SKM-1 (cell line): ENCODE measurements at regions not wholly inside any gene's neighbourhood (a gene's known extent, or its start where the extent isn't known, plus 50 kb on each side); places are given as distances from the start of the nearest gene placed in this dataset.
"Not testable (repeated sequence)": the region's sequence is repeated elsewhere in the genome, so short reads cannot be mapped to it uniquely, and the experiment has no call there.

Source experiments
- DNase-seq: peaks from one replicate; lab custom pipeline; 2025; ENCODE audit not compliant: unreplicated experiment; lab: John Stamatoyannopoulos, UW

- no peak for DNase-seq
Measured at GRCh38 chr2:239806276-239806675, 218.9 kb downstream of the NDUFA10 start.

DNA sequence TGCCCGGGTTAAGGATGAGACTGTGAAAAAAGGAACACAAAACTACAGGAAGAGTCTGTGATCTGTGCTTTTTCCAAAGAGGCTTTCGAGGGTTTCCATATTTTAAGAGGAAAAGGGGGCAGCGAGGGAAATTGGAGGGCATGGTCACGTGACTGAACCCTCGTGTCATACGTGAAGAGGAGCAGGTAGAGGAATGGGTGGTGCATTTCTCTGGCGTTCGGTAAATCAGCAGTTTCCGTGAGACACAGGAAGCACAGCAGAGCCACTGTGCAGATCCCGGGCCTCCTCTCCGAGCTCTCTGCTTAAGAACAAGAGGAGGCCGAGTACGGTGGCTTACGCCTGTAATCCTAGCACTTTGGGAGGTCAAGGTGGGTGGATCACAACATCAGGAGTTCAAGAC, 219.7 kb downstream of the NDUFA10 start:
- no peak for DNase-seq

- no peak for DNase-seq
Measured at GRCh38 chr2:239805043-239805329, 220.2 kb downstream of the NDUFA10 start.

GRCh38 chr2:239804161-239805042, 220.7 kb downstream of the NDUFA10 start:
- no peak for DNase-seq

DNA sequence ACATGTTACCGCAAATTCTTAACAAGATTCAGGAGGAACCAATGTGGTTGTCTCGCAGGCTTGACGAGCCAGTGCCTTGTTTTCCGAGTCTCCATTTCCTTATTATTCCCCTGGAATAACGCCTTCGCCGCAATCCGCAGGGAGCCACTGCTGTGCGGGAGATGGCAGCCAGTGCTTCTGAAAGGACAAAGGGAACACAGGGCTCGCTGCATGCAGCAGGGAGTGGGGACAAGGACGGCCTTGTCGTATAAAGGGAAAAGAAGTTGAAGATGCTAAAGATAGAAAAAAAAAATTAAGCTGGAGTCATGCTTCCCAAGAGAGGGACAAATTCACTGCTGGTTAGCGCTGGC, 221.4 kb downstream of the NDUFA10 start:
- DNase-seq, result no peak

- no peak for DNase-seq
Measured at GRCh38 chr2:239803102-239803765, 221.9 kb downstream of the NDUFA10 start.

- no peak for DNase-seq
Measured at GRCh38 chr2:239802185-239802649, 222.9 kb downstream of the NDUFA10 start.

- no peak for DNase-seq
Measured at GRCh38 chr2:239801404-239802184, 223.5 kb downstream of the NDUFA10 start.

GRCh38 chr2:239800785-239801386, 224.3 kb downstream of the NDUFA10 start:
- DNase-seq, result no peak

GRCh38 chr2:239797316-239797715, 227.8 kb downstream of the NDUFA10 start:
- no peak for DNase-seq

GRCh38 chr2:239795761-239796160, 229.4 kb downstream of the NDUFA10 start:
- not testable (repeated sequence) for DNase-seq

DNA sequence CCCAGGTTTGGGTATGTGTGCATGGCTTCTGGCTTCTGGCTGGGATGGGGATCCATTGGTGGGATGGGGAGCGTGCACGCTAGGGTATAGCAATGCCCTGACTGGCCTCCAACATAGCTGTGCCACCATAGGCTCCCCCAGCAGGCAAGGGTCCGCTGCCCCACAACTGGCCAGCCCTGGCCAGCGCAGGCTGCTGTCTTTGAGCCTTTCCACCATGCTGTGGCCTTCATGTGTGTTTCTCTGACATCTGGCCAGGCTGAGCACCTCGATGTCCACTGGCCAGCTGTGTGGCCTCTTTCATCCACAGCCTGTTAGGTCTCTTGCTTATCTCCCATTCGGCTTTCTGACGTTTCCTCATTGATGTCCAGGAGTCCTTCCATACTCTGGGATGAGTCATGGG, 231.3 kb downstream of the NDUFA10 start:
- DNase-seq, result no peak

- DNase-seq, result no peak
Measured at GRCh38 chr2:239793086-239793485, 232.1 kb downstream of the NDUFA10 start.

- no peak for DNase-seq
Measured at GRCh38 chr2:239792405-239793084, 232.6 kb downstream of the NDUFA10 start.

GRCh38 chr2:239791526-239792404, 233.4 kb downstream of the NDUFA10 start:
- DNase-seq, result no peak

GRCh38 chr2:239790721-239791120, 234.4 kb downstream of the NDUFA10 start:
- DNase-seq, result no peak

- no peak for DNase-seq
Measured at GRCh38 chr2:239790313-239790712, 234.8 kb downstream of the NDUFA10 start.

DNA sequence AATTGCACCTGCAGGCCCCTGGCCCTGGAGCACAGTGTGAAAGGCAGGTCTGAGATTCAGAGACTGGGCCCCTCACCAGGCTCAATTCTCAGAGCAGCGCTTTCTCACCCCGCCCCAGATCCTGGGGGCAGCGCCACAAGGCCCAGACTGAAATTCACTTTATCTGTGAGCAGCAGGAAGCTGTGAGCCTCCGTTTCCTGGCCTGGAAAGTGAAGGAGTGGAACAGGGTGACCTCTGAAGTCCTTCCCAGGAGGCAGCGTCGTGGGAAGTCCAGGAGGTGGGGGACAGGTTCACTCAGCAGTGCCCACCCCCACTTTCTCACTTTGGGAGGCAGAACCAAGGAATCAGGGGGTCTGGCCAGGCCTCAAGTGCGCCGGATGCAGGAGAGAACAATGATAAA, 235.4 kb downstream of the NDUFA10 start:
- DNase-seq, result no peak

GRCh38 chr2:239788576-239789098, 236.5 kb downstream of the NDUFA10 start:
- DNase-seq, result no peak
